ENCODE measurements at regions not wholly inside any gene's neighbourhood (a gene's known extent, or its start where the extent isn't known, plus 50 kb on each side); places are given as distances from the start of the nearest gene placed in this dataset.

GRCh38 chr18:70506511-70506910, 217.7 kb downstream of the SOCS6 start:
- DNase-seq (ENCODE audit: low read depth), result no peak

DNA sequence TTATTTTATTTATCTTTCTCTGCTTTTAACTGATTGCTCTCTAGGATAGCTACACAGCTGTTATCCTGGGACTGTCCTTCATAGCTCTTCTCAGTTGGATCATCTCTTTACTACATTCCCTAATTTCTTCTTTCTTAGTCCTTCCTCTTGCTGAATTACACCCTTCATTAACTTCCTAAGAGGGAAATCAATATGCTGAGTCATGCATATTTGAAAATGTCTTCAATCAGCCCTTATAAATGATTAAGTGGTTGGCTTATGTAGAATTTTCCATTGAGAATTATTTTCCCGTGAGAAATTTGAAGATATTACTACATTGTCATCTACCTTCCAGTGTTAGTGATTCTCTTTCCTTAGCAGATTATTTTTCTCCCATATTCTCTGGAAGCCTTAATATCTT, 214.2 kb downstream of the SOCS6 start:
- DNase-seq (ENCODE audit: low read depth), result peak; percentile 9

DNA sequence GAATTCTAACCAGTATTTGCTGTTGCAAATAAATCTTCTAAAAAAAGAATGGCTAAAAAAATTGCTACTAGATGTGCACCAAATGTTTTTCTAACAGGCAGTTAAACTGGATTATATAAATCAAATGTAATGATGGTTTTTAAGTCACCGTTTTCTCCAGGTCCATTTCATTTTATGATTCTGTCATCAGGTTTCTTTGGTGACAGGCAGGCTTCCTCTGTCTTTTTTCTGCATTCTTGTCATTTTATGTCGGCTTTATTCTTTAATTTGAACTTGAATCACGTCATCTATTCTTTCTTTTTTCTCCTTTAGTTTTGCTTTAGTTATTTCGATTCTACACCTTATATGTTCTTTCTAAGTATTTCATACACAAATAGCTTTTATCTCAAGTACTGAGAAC, 212.5 kb downstream of the SOCS6 start:
- DNase-seq (ENCODE audit: low read depth), result no peak

GRCh38 chr18:70500748-70501147, 211.9 kb downstream of the SOCS6 start:
- no peak for DNase-seq (ENCODE audit: low read depth)

- DNase-seq (ENCODE audit: low read depth), result no peak
Measured at GRCh38 chr18:70499218-70499691, 210.4 kb downstream of the SOCS6 start.

DNA sequence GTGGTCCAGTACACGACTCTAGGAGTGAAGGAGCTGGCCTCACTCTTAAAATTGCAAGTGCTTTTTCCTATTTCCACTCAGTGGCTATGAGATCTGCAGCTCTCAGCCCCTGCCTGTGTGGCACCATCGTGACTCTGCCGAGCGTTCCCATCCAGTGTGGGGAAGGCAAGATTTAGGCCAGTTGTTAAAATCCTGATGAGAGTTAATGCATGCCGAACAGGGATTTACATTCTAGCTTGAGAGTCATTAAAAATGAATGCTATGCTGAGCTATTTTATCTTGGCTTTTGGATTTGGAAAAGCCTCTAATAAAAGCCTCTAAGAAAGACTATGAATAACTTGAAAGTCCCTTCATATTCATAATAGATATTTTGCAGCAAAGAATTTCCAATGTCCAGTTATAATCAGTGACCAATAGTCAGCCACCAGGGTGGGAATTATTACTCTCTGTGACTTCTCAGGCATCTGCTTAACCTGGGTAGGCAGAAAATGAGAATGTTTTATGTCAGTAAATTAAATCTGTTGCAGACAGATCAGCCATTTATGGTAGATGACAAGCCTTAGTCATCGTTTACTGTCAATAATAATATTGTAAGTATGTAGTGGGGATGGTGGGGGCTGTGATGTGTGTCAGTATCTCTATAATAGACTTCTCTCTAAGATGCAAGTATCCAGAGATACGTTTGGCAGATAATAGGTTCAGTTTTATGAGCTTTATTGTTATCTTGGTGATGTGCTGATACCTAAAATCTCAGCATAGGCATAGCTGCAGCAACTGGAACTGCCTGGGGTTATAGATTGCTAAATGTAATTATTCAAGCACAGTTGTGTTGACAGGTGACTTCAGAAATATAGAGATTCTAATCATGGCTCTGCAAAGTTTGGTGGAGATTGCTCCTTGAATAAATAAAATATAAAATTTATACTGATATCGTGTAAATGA, 207.8 kb downstream of the SOCS6 start:
- no peak for DNase-seq (ENCODE audit: low read depth)

DNA sequence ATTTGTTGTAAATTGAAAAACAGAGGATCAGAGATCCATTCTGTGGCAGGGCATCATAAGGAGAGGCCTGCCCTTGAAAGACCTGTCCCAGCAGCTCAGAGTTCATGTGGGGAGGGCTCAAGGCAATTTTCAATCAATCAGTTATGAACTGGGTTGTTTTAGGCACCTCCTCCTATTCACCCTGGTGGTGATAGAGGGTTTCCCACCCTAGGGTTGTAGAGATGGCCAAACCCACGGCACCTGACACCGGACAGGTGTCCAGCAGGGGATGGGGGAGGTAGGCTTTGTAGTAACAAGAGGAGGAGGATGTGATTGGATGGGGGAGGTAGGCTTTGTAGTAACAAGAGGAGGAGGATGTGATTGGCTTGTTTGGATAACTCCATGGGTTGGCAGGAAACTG, 205.7 kb downstream of the SOCS6 start:
- DNase-seq (ENCODE audit: low read depth), result no peak

DNA sequence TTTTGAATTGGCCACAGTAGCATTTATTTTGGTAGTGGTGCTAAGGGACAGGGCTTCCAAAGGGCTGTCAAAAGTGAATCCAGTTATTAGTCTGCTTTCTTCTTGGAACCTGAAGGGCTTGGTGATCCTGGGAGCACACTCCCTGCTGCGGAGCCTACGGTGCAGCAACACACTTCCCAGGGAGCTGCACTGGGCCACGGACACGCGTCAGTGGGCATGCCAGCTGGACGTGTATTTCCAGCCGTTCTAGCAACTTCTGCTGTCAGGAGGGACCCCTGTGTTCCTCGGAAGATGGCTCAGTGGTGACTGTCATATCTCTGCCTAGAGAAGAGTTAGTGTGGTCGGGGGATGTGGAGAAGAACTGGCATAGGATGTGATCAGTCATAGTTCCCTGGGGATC, 204.6 kb downstream of the SOCS6 start:
- no peak for DNase-seq (ENCODE audit: low read depth)

- peak; percentile 42 for DNase-seq (ENCODE audit: low read depth)
Measured at GRCh38 chr18:70491734-70492348, 203.0 kb downstream of the SOCS6 start.

DNA sequence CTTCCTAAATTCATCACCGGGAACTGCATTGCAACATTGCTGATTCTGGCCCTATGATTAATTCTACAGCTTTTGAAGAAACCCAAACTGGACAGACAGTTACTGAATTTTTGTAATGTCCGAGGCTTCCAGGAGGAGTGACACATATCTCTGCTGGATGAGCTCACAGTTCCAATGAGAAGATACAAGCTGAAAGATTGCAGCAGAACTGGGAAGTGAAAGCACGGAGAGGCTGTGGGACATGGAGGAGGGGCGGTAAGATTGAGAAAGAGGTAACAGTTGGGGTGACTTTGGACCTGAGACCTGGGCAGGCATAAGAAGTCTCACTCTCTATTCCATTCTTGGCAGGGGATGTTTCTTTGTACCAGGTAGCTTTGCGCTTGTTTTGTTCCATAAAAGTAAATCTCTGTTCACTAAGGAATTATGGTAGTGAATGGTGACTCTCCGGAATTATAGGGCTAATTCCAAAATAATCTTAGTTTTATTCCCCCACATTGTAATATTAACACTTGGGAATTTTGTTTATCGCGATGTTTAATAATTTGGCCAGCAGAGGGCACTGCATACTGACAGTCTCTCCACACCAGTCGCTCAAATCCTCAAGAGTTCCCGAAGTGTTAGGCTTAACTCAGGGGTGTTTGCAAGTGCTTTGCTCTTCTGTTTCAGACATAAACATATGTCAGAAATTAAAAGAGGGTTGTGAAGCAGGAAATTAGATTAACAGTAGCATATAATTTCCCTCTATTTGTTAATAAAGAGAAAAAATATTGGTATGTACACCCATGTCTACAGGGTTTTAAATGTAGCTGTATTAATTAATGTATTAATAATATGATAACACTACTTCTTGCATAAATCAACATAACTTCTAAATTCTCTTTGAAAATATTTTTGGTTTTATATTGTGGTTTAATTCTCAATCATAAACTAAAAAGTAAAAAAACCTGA, 201.4 kb downstream of the SOCS6 start:
- DNase-seq (ENCODE audit: low read depth), result peak; percentile 60

DNA sequence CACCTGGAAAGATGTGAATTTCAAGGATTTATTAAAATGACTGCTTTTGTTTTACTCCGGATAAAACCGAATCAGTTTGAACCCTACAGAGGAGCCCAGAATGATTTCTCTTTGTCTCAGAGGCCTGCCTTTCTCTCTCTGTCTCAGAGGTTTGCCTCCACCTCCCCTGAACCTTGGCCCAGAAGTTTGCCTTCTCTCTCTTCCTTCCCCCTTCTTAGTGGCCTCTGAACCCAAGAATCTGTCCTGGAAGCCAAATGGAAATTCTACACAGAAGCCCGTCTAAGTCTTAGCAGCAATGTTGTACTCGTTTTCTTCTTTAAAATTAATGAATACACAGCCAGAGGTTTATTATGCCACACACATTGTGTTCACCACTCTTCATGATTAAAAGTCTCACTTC, 200.7 kb downstream of the SOCS6 start:
- DNase-seq (ENCODE audit: low read depth), result no peak

GRCh38 chr18:70469916-70470315, 181.1 kb downstream of the SOCS6 start:
- peak; percentile 47 for DNase-seq (ENCODE audit: low read depth)

GRCh38 chr18:70468861-70469547, 180.2 kb downstream of the SOCS6 start:
- DNase-seq (ENCODE audit: low read depth), result no peak

DNA sequence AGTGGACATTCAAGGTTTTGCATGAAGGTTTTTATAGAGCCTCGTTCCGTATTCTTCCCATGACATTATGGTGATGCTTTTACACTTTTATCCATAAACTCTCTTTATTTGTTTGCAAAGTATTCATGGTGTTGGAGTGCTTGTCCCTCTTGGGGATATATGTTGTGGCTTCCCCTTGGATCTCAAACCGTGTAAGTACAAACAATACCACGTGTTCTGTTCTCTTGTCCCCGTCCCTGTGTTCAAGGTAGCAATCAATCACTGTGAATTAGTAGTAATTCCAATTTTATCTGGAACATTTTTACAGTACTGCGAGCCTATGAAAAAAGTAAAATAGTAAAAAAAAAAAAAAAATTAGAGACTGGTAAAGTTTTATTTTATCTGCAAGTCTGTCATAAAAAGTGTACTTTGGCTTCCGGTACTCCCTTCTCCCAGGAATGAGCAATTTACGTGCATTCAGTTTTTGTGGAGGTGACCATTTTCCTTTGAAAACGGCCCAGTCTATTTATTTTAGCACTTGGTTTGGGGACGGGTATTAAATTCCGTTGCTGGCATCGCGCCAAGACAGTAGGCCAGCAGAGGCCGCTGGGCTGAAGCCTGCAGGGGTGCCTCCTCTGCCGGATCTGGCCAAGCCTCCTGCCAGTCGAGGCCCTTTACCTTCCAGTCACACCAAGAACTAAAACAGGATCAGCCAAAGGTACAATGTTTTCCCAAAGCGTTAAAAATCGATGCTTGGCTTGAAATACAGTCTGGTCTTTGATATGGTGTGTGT, 175.7 kb downstream of the SOCS6 start:
- DNase-seq (ENCODE audit: low read depth), result peak; percentile 50

- DNase-seq (ENCODE audit: low read depth), result no peak
Measured at GRCh38 chr18:70463085-70463484, 174.2 kb downstream of the SOCS6 start.

GRCh38 chr18:70462078-70462439, 173.2 kb downstream of the SOCS6 start:
- no peak for DNase-seq (ENCODE audit: low read depth)

GRCh38 chr18:70461323-70462077, 172.7 kb downstream of the SOCS6 start:
- DNase-seq (ENCODE audit: low read depth), result no peak

DNA sequence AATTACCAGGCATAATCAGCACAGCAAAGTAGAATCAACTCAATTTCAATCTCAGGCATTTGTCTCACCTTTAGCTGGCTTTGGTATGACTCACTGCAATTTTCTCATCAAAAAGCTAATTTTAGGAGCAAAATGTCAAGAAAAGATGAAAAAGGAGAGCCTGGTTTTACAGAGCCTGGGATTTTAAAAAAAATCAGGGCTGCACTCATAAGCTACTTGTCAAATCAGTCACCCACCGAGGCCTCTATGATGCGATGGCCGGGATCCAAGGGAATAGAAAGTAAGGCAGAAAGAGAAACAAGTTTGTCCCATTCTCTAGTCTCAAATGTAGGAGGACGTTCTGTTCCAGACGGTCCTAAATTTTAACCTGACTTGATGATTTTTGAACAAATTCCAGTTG, 170.9 kb downstream of the SOCS6 start:
- no peak for DNase-seq (ENCODE audit: low read depth)

- no peak for DNase-seq (ENCODE audit: low read depth)
Measured at GRCh38 chr18:70459251-70459650, 170.4 kb downstream of the SOCS6 start.

GRCh38 chr18:70457788-70458187, 168.9 kb downstream of the SOCS6 start:
- no peak for DNase-seq (ENCODE audit: low read depth)
